DOHH2 (cell line): ENCODE measurements at regions not wholly inside any gene's neighbourhood (a gene's known extent, or its start where the extent isn't known, plus 50 kb on each side); places are given as distances from the start of the nearest gene placed in this dataset.

Experiments
- CTCF ChIP-seq: fragments of 200-600 bp; sonication (generic); IDR thresholded peaks from one replicate; pipeline ENCODE4 v1.5.1; 2014; ENCODE audit warnings: antibody characterized with exemption, mild to moderate bottlenecking, low read depth, low read length; ENCODE audit not compliant: poor library complexity, severe bottlenecking
- EZH2phosphoT487 ChIP-seq: fragments of 200-600 bp; sonication (generic); IDR thresholded peaks from 2 replicates; pipeline ENCODE4 v1.6.1; 2017; ENCODE audit warnings: borderline replicate concordance, mild to moderate bottlenecking, antibody characterized with exemption, low read length, moderate library complexity, mixed read lengths

- TF ChIP-seq CTCF (no peak), EZH2phosphoT487 (no peak)
These were observed 207.1 kb upstream of the ATP6AP2 start for GRCh38 chrX:40373641-40374040.
